A204.1 (cell line): ENCODE measurements at regions not wholly inside any gene's neighbourhood (a gene's known extent, or its start where the extent isn't known, plus 50 kb on each side); places are given as distances from the start of the nearest gene placed in this dataset.
A peak's percentile ranks its signal among the peaks of the same experiment; 100 is the strongest.

ENCODE experiments used
- FAIRE-seq: peaks from 2 replicates; lab custom pipeline; 2012; peaks lifted over from hg19 to GRCh38; lab: Jason Lieb, UNC

GRCh38 chr15:97174886-97175540 lies 785.5 kb upstream of the ARRDC4 start:
- no peak for FAIRE-seq

GRCh38 chr15:97177151-97177577 lies 783.3 kb upstream of the ARRDC4 start:
- no peak for FAIRE-seq

GRCh38 chr15:97182581-97182980 lies 777.9 kb upstream of the ARRDC4 start:
- FAIRE-seq: no peak

- no peak for FAIRE-seq
Observed at GRCh38 chr15:97189162-97189780, 771.2 kb upstream of the ARRDC4 start.

- FAIRE-seq: no peak
Observed at GRCh38 chr15:97194750-97195149, 765.8 kb upstream of the ARRDC4 start.

GRCh38 chr15:97196048-97197014 lies 764.2 kb upstream of the ARRDC4 start:
- no peak for FAIRE-seq

- FAIRE-seq: no peak
Observed at GRCh38 chr15:97199393-97200051, 761.0 kb upstream of the ARRDC4 start.

- no peak for FAIRE-seq
Observed at GRCh38 chr15:97200161-97200560, 760.3 kb upstream of the ARRDC4 start.

- peak; percentile 62 for FAIRE-seq
Observed at GRCh38 chr15:97210277-97210676, 750.2 kb upstream of the ARRDC4 start.

- FAIRE-seq: no peak
Observed at GRCh38 chr15:97215629-97216028, 744.9 kb upstream of the ARRDC4 start.

- FAIRE-seq: no peak
Observed at GRCh38 chr15:97224191-97224641, 736.3 kb upstream of the ARRDC4 start.

GRCh38 chr15:97234851-97235610 lies 725.5 kb upstream of the ARRDC4 start:
- peak; percentile 92 for FAIRE-seq

GRCh38 chr15:97235611-97235985 lies 724.9 kb upstream of the ARRDC4 start:
- FAIRE-seq: no peak

- no peak for FAIRE-seq
Observed at GRCh38 chr15:97236140-97236539, 724.4 kb upstream of the ARRDC4 start.

GRCh38 chr15:97237160-97237559 lies 723.3 kb upstream of the ARRDC4 start:
- no peak for FAIRE-seq

- FAIRE-seq: no peak
Observed at GRCh38 chr15:97248376-97248775, 712.1 kb upstream of the ARRDC4 start.

GRCh38 chr15:97259943-97260342 lies 700.6 kb upstream of the ARRDC4 start:
- FAIRE-seq: no peak

- FAIRE-seq: no peak
Observed at GRCh38 chr15:97301166-97301565, 659.3 kb upstream of the ARRDC4 start.

- no peak for FAIRE-seq
Observed at GRCh38 chr15:97316362-97316761, 644.1 kb upstream of the ARRDC4 start.

- no peak for FAIRE-seq
Observed at GRCh38 chr15:97317163-97317562, 643.3 kb upstream of the ARRDC4 start.

GRCh38 chr15:97319291-97319690 lies 641.2 kb upstream of the ARRDC4 start:
- no peak for FAIRE-seq

- no peak for FAIRE-seq
Observed at GRCh38 chr15:97346221-97346620, 614.3 kb upstream of the ARRDC4 start.
